GM23338 (cell line): ENCODE measurements at regions not wholly inside any gene's neighbourhood (a gene's known extent, or its start where the extent isn't known, plus 50 kb on each side); places are given as distances from the start of the nearest gene placed in this dataset.

ENCODE experiments used
- ATAC-seq: fragments of 200-7000 bp; cut with Tn5 transposase; 3 replicates; pipeline ENCODE4 v1.9.1; 2020
- DNase-seq: peaks from one replicate; pipeline ENCODE4 v3.0.0-alpha.2; 2015; ENCODE audit warnings: low spot score
- H2AFZ ChIP-seq: fragments of 200-600 bp; sonication (generic); 2 replicates; pipeline ENCODE4 v1.8.0; 2016; ENCODE audit warnings: antibody characterized with exemption, mild to moderate bottlenecking, moderate library complexity
- H3F3A ChIP-seq: fragments of 200-600 bp; sonication (generic); replicated peaks from 2 replicates; pipeline ENCODE4 v1.8.0; 2017; ENCODE audit warnings: antibody characterized with exemption, mixed run types, low read depth
- H3K27ac ChIP-seq: fragments of 200-600 bp; sonication (generic); 2 replicates; pipeline ENCODE4 v1.6.1; 2016; ENCODE audit warnings: low read depth
- H3K27me3 ChIP-seq: fragments of 200-600 bp; sonication (generic); 2 replicates; pipeline ENCODE4 v1.8.0; 2016; ENCODE audit warnings: mild to moderate bottlenecking, mixed run types, moderate library complexity; ENCODE audit not compliant: insufficient read depth
- H3K36me3 ChIP-seq: fragments of 200-600 bp; sonication (generic); 2 replicates; pipeline ENCODE4 v1.8.0; 2016; ENCODE audit warnings: mild to moderate bottlenecking; ENCODE audit not compliant: insufficient read depth
- H3K4me1 ChIP-seq: fragments of 200-600 bp; sonication (generic); 2 replicates; pipeline ENCODE4 v1.8.0; 2016; ENCODE audit warnings: mild to moderate bottlenecking, moderate library complexity; ENCODE audit not compliant: insufficient read depth
- H3K4me2 ChIP-seq: fragments of 200-600 bp; sonication (generic); 2 replicates; pipeline ENCODE4 v1.7.1; 2017; ENCODE audit warnings: mixed run types
- H3K4me3 ChIP-seq: fragments of 200-600 bp; sonication (generic); 2 replicates; pipeline ENCODE4 v1.6.1; 2016; ENCODE audit warnings: mixed run types
- H3K79me2 ChIP-seq: fragments of 200-600 bp; sonication (generic); replicated peaks from 2 replicates; pipeline ENCODE4 v1.8.0; 2017; ENCODE audit warnings: mild to moderate bottlenecking; ENCODE audit not compliant: insufficient read depth
- H3K9me2 ChIP-seq: fragments of 200-600 bp; sonication (generic); 2 replicates; pipeline ENCODE4 v1.8.0; 2017; ENCODE audit not compliant: insufficient read depth
- H4K20me1 ChIP-seq: fragments of 200-600 bp; sonication (generic); replicated peaks from 2 replicates; pipeline ENCODE4 v1.8.0; 2017; ENCODE audit warnings: mild to moderate bottlenecking; ENCODE audit not compliant: insufficient read depth
- H3K27ac Mint-ChIP-seq: 2 replicates; pipeline ENCODE4 v1.8.0; 2020; ENCODE audit warnings: inconsistent platforms, mild to moderate bottlenecking, moderate library complexity, mixed read lengths
- H3K27me3 Mint-ChIP-seq: 3 replicates; pipeline ENCODE4 v1.8.0; 2022; ENCODE audit warnings: low read depth, mild to moderate bottlenecking, moderate library complexity, mixed read lengths, inconsistent platforms; ENCODE audit not compliant: insufficient read depth, poor library complexity
- H3K36me3 Mint-ChIP-seq: 3 replicates; pipeline ENCODE4 v1.8.0; 2021; ENCODE audit warnings: low read depth, mild to moderate bottlenecking, inconsistent platforms, moderate library complexity, mixed read lengths
- H3K4me1 Mint-ChIP-seq: 3 replicates; pipeline ENCODE4 v1.8.0; 2020; ENCODE audit warnings: mild to moderate bottlenecking, inconsistent platforms, mixed read lengths
- H3K4me3 Mint-ChIP-seq: 3 replicates; pipeline ENCODE4 v1.8.0; 2021; ENCODE audit warnings: moderate library complexity, mild to moderate bottlenecking, inconsistent platforms, mixed read lengths
- H3K9me3 Mint-ChIP-seq: 3 replicates; pipeline ENCODE4 v1.8.0; 2020; ENCODE audit warnings: moderate library complexity, mild to moderate bottlenecking, inconsistent platforms, mixed read lengths
- EZH2 ChIP-seq: fragments of 200-600 bp; sonication (generic); IDR thresholded peaks from one replicate; pipeline ENCODE4 v1.8.0; 2017; ENCODE audit warnings: antibody characterized with exemption, mild to moderate bottlenecking, low read depth; ENCODE audit not compliant: unreplicated experiment
- EZH2phosphoT487 ChIP-seq: fragments of 200-600 bp; sonication (generic); IDR thresholded peaks from one replicate; pipeline ENCODE4 v1.8.1; 2018; ENCODE audit warnings: antibody characterized with exemption; ENCODE audit not compliant: unreplicated experiment
- JUNB ChIP-seq: IDR thresholded peaks from one replicate; pipeline ENCODE4 v1.6.1; 2016; ENCODE audit warnings: antibody characterized with exemption; ENCODE audit not compliant: unreplicated experiment
- NANOG ChIP-seq: IDR thresholded peaks from 2 replicates; pipeline ENCODE4 v1.6.1; 2016; ENCODE audit warnings: antibody characterized with exemption, borderline replicate concordance
- POLR2AphosphoS5 ChIP-seq: IDR thresholded peaks from 2 replicates; pipeline ENCODE4 v1.6.1; 2016; ENCODE audit warnings: antibody characterized with exemption, low read depth
- ZNF114 ChIP-seq: fragments of 250-450 bp; sonication (Bioruptor Pico); IDR thresholded peaks from 2 replicates; pipeline ENCODE4 v1.5.0; 2020; ENCODE audit warnings: mild to moderate bottlenecking, moderate library complexity
- ZNF331 ChIP-seq: fragments of 250-450 bp; sonication (Bioruptor Pico); IDR thresholded peaks from 2 replicates; pipeline ENCODE4 v1.5.0; 2020; ENCODE audit warnings: low read depth, mild to moderate bottlenecking, moderate library complexity
- TF ChIP-seq, protein P1 (sequence below), 2 experiments: fragments of 200-600 bp in 1 of 2; sonication (generic) in 1 of 2; conservative IDR thresholded peaks; 2 replicates each; pipeline versions ENCODE4 v1.5.1 to v1.6.1; 2016 to 2017; ENCODE audit warnings: antibody characterized with exemption in 2 of 2, low read depth in 2 of 2, mild to moderate bottlenecking in 2 of 2, moderate library complexity in 1 of 2
- TF ChIP-seq, protein P2 (sequence below): IDR thresholded peaks from 2 replicates; pipeline ENCODE4 v1.6.1; 2016; ENCODE audit warnings: antibody characterized with exemption

DNA sequence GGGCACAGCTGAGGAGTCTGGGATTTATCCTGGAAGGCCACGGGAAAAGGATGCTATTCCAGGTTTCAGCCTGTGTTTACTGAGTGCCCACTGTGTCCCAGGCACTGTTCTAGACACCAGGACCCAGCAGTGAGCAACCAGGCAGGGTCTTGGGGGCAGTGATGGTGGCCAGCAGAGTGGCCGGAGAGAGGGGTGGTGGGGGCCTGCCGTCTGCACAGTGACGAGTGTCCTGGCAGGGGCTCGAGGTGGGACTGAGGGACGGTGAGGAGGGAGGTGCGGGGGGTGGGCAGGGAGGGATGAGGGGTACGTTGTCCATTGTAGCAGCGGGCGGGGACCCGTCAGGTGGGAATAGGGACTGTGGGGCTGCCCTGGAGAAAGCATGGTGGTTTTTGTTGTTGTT lies 66.3 kb upstream of the CIBAR2 start:
- peaks cover under 1% of the 10 kb centered on the region; the same call in 1 of the 3 replicates for H3K9me3 Mint-ChIP-seq
- H3K27me3 ChIP-seq: no peaks in the 10 kb centered on the region
- no peak overlapping the region for H2AFZ ChIP-seq
- peaks cover 20% of the 10 kb centered on the region for H4K20me1 ChIP-seq
- H3F3A ChIP-seq: no peaks in the 10 kb centered on the region
- no peak overlapping the region for H3K4me3 Mint-ChIP-seq
- H3K36me3 ChIP-seq: no peaks in the 10 kb centered on the region
- H3K4me3 ChIP-seq: no peak overlapping the region
- H3K4me1 ChIP-seq: peaks cover 16% of the 10 kb centered on the region
- H3K4me1 Mint-ChIP-seq: peaks cover 37% of the 10 kb centered on the region
- H3K36me3 Mint-ChIP-seq: peaks cover 14% of the 10 kb centered on the region
- peaks cover 79% of the 10 kb centered on the region for H3K79me2 ChIP-seq
- TF ChIP-seq EZH2 (no peak), ZNF331 (CRISPR knock-in tag) (no peak), NANOG (no peak)
- TF ChIP-seq, protein P1, sequence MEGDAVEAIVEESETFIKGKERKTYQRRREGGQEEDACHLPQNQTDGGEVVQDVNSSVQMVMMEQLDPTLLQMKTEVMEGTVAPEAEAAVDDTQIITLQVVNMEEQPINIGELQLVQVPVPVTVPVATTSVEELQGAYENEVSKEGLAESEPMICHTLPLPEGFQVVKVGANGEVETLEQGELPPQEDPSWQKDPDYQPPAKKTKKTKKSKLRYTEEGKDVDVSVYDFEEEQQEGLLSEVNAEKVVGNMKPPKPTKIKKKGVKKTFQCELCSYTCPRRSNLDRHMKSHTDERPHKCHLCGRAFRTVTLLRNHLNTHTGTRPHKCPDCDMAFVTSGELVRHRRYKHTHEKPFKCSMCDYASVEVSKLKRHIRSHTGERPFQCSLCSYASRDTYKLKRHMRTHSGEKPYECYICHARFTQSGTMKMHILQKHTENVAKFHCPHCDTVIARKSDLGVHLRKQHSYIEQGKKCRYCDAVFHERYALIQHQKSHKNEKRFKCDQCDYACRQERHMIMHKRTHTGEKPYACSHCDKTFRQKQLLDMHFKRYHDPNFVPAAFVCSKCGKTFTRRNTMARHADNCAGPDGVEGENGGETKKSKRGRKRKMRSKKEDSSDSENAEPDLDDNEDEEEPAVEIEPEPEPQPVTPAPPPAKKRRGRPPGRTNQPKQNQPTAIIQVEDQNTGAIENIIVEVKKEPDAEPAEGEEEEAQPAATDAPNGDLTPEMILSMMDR (conservative IDR thresholded peaks at IDR 0.05; ENCODE audit: low read depth in 2 of 2): no peak
- peaks cover 15% of the 10 kb centered on the region for H3K27me3 Mint-ChIP-seq
- DNase-seq: no peak
- no peak overlapping the region for H3K27ac ChIP-seq
- no peak for ATAC-seq
- no peak overlapping the region for H3K4me2 ChIP-seq
- no peaks in the 10 kb centered on the region for H3K9me2 ChIP-seq
- H3K27ac Mint-ChIP-seq: no peak overlapping the region

DNA sequence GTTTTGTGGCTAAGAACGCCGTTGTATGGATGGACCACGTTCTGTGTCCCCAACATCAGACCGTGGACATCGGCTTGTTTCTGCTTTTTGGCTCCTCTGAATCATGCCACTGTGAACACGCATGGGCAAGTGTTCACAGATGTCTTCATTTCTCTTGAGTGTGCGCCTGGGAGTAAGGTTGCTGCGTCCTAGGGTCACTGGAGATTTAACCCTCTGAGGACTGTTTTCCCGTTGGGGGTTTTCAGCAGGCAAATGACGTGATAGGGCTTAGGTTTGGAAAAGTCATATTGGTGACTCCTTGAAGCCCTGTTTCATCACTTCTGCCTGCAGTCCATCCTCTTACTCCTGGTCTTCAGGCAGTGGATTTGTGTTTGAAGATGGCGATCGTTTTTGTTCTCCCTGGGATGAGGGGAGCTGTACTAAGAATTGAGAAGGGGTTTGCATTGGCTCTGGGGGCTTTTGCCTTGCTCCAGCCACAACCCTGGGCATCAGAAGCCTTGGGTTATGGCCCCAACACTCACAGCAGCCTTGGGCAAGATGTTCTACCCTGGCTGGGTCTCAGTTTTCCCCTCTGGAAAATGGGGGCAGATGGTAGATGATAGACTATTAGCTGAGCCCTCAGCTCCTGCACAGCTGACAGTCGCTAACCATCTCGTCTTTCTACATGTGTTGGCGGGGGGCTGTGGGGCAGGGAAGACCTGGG lies 67.2 kb upstream of the CIBAR2 start:
- Histone ChIP-seq H3F3A (no peaks in the 10 kb centered on the region), H4K20me1 (peaks cover 12% of the 10 kb centered on the region), H3K27ac (no peak overlapping the region), H3K4me2 (no peak overlapping the region), H3K79me2 (peaks cover 79% of the 10 kb centered on the region), H3K4me3 (no peak overlapping the region), H3K4me1 (peaks cover 7% of the 10 kb centered on the region), H3K27me3 (no peaks in the 10 kb centered on the region), H3K9me2 (no peaks in the 10 kb centered on the region), H2AFZ (no peak overlapping the region), H3K36me3 (peaks cover under 1% of the 10 kb centered on the region; the same call in 1 of the 2 replicates)
- Mint-ChIP-seq H3K4me3 (no peak overlapping the region), H3K27ac (no peak overlapping the region), H3K4me1 (peaks cover 28% of the 10 kb centered on the region), H3K36me3 (peaks cover 23% of the 10 kb centered on the region), H3K27me3 (peaks cover 14% of the 10 kb centered on the region), H3K9me3 (peaks cover 10% of the 10 kb centered on the region)
- TF ChIP-seq ZNF331 (CRISPR knock-in tag) (no peak), JUNB (no peak), EZH2phosphoT487 (no peak), POLR2AphosphoS5 (no peak), NANOG (no peak), ZNF114 (no peak)
- TF ChIP-seq, protein P2, sequence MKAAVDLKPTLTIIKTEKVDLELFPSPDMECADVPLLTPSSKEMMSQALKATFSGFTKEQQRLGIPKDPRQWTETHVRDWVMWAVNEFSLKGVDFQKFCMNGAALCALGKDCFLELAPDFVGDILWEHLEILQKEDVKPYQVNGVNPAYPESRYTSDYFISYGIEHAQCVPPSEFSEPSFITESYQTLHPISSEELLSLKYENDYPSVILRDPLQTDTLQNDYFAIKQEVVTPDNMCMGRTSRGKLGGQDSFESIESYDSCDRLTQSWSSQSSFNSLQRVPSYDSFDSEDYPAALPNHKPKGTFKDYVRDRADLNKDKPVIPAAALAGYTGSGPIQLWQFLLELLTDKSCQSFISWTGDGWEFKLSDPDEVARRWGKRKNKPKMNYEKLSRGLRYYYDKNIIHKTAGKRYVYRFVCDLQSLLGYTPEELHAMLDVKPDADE: no peak
- TF ChIP-seq, protein P1 (conservative IDR thresholded peaks at IDR 0.05; ENCODE audit: low read depth in 2 of 2): no peak
- DNase-seq (no peak), ATAC-seq (no peak)
